PC-3 (cell line): ENCODE measurements at regions not wholly inside any gene's neighbourhood (a gene's known extent, or its start where the extent isn't known, plus 50 kb on each side); places are given as distances from the start of the nearest gene placed in this dataset.

Experiments
- ATAC-seq: fragments of 200-7000 bp; cut with Tn5 transposase; 2 replicates; pipeline ENCODE4 v1.9.1; 2020; ENCODE audit warnings: mild to moderate bottlenecking, moderate library complexity
- BruUV-seq: library from RNA; stranded (reverse); fragments of 400-500 nt; replicated peaks from 2 replicates; lab custom pipeline; 2021; lab: Mats Ljungman, UMichigan
- CTCF ChIA-PET: fragments of 300-600 bp; sonication (Branson Sonifier 250); formaldehyde crosslinking; loops from one replicate; lab custom pipeline; 2022; ENCODE audit warnings: antibody characterized with exemption; lab: Charles Lee
- POLR2A ChIA-PET: fragments of 300-600 bp; sonication (Branson Sonifier 250); formaldehyde crosslinking; loops from one replicate; lab custom pipeline; 2022; ENCODE audit warnings: antibody characterized with exemption; ENCODE audit not compliant: unreplicated experiment; lab: Charles Lee
- DNase-seq: peaks from one replicate; pipeline ENCODE4 v3.0.0-alpha.2; 2015
- H2AFZ ChIP-seq: fragments of 300-600 bp; sonication (generic); 2 replicates; pipeline ENCODE4 v1.6.0; 2016; ENCODE audit warnings: antibody characterized with exemption, low read length
- H3F3A ChIP-seq: fragments of 300-600 bp; sonication (generic); one replicate; pipeline ENCODE4 v1.6.0; 2017; ENCODE audit warnings: antibody characterized with exemption, low read length, control low read depth, mild to moderate bottlenecking; ENCODE audit not compliant: unreplicated experiment
- H3K27ac ChIP-seq: fragments of 300-600 bp; sonication (generic); 2 replicates; pipeline ENCODE4 v1.5.1; 2016; ENCODE audit warnings: mild to moderate bottlenecking, low read length
- H3K27me3 ChIP-seq: fragments of 300-600 bp; sonication (generic); 2 replicates; pipeline ENCODE4 v1.6.1; 2016; ENCODE audit warnings: low read length, mixed read lengths
- H3K36me3 ChIP-seq: fragments of 300-600 bp; sonication (generic); 2 replicates; pipeline ENCODE4 v1.6.1; 2016; ENCODE audit warnings: low read depth, mixed run types, low read length, mixed read lengths
- H3K4me1 ChIP-seq: fragments of 300-600 bp; sonication (generic); 2 replicates; pipeline ENCODE4 v1.5.1; 2016; ENCODE audit warnings: low read length; ENCODE audit not compliant: insufficient read depth
- H3K4me2 ChIP-seq: fragments of 300-600 bp; sonication (generic); 2 replicates; pipeline ENCODE4 v1.6.0; 2016; ENCODE audit warnings: low read length
- H3K4me3 ChIP-seq: fragments of 300-600 bp; sonication (generic); 2 replicates; pipeline ENCODE4 v1.5.1; 2016; ENCODE audit warnings: mild to moderate bottlenecking, low read length, mixed read lengths
- H3K79me2 ChIP-seq: fragments of 300-600 bp; sonication (generic); 2 replicates; pipeline ENCODE4 v1.6.1; 2017; ENCODE audit warnings: low read length, mixed read lengths
- H3K9ac ChIP-seq: fragments of 300-600 bp; sonication (generic); 2 replicates; pipeline ENCODE4 v1.6.0; 2016; ENCODE audit warnings: mild to moderate bottlenecking, low read length
- H3K9me2 ChIP-seq: fragments of 300-600 bp; sonication (generic); replicated peaks from 2 replicates; pipeline ENCODE4 v1.6.1; 2016; ENCODE audit warnings: mixed run types, low read length, mixed read lengths
- H3K9me3 ChIP-seq: fragments of 300-600 bp; sonication (generic); 2 replicates; pipeline ENCODE4 v1.6.1; 2016; ENCODE audit warnings: low read length, mixed read lengths
- H4K20me1 ChIP-seq: fragments of 300-600 bp; sonication (generic); 2 replicates; pipeline ENCODE4 v1.6.1; 2016; ENCODE audit warnings: low read length, mixed read lengths
- EZH2 ChIP-seq: fragments of 300-600 bp; sonication (generic); IDR thresholded peaks from one replicate; pipeline ENCODE4 v1.6.1; 2017; ENCODE audit warnings: antibody characterized with exemption, mild to moderate bottlenecking, low read length; ENCODE audit not compliant: unreplicated experiment
- EZH2phosphoT487 ChIP-seq: fragments of 300-600 bp; sonication (generic); IDR thresholded peaks from 2 replicates; pipeline ENCODE4 v1.6.1; 2018; ENCODE audit warnings: mild to moderate bottlenecking, antibody characterized with exemption, low read length, borderline replicate concordance
- intact Hi-C: fragments of 100-400 bp; cut with micrococcal nuclease; formaldehyde crosslinking; loops from 2 replicates; pipeline ENCODE4 v1.9.0; 2023
- TF ChIP-seq, protein P1 (sequence below): fragments of 300-600 bp; sonication (generic); conservative IDR thresholded peaks from 2 replicates; pipeline ENCODE4 v1.5.1; 2017; ENCODE audit warnings: antibody characterized with exemption, low read depth, mild to moderate bottlenecking, low read length

DNA sequence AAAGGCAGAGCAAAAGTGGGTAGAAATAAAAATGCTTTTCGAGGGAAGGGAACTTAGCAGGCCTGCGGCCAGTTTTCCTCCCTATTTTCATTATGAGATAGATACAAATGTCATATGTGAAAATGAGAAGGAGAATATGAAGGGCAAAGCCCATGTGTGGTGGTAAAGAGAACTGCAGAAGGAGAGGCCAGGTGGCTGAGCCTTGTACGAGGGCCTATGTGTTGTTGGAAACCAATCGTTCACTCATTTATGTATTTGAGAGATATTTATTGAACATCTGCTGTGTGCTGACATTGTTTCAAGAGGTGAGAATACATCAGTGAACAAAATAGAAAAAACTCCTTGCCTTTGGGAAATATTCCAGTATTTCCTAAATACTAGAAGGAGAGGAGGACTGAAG, 147.7 kb downstream of the SH3BGRL2 start:
- Histone ChIP-seq H3K36me3 (no peaks in the 10 kb centered on the region), H3K27me3 (no peaks in the 10 kb centered on the region), H4K20me1 (no peaks in the 10 kb centered on the region), H3K27ac (no peak overlapping the region), H3K9me3 (no peaks in the 10 kb centered on the region), H3F3A (no peaks in the 10 kb centered on the region), H3K4me2 (no peak overlapping the region), H3K79me2 (no peaks in the 10 kb centered on the region), H2AFZ (peak overlapping the region; percentile 81; the same call in 1 of the 2 replicates), H3K4me1 (no peaks in the 10 kb centered on the region), H3K9me2 (no peaks in the 10 kb centered on the region), H3K9ac (no peak overlapping the region), H3K4me3 (no peak overlapping the region)
- no TSS peak for BruUV-seq
- intact Hi-C loops = loop anchor here (1.0 to 2.0 kb wide), 2 partner anchors 36 to 89 kb away; no protein-coding TSS in a partner anchor
- DNase-seq (no peak), ATAC-seq (no peak)
- ChIA-PET CTCF (interaction anchor here (0.6 to 1.0 kb wide), 4 partner anchors 16 to 91 kb away, joined by 3 to 5 read pairs (median 4); no protein-coding TSS in a partner anchor), POLR2A (no interaction called here)
- TF ChIP-seq, protein P1, sequence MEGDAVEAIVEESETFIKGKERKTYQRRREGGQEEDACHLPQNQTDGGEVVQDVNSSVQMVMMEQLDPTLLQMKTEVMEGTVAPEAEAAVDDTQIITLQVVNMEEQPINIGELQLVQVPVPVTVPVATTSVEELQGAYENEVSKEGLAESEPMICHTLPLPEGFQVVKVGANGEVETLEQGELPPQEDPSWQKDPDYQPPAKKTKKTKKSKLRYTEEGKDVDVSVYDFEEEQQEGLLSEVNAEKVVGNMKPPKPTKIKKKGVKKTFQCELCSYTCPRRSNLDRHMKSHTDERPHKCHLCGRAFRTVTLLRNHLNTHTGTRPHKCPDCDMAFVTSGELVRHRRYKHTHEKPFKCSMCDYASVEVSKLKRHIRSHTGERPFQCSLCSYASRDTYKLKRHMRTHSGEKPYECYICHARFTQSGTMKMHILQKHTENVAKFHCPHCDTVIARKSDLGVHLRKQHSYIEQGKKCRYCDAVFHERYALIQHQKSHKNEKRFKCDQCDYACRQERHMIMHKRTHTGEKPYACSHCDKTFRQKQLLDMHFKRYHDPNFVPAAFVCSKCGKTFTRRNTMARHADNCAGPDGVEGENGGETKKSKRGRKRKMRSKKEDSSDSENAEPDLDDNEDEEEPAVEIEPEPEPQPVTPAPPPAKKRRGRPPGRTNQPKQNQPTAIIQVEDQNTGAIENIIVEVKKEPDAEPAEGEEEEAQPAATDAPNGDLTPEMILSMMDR = no peak
- no peak for TF ChIP-seq EZH2phosphoT487
- no peak for TF ChIP-seq EZH2

DNA sequence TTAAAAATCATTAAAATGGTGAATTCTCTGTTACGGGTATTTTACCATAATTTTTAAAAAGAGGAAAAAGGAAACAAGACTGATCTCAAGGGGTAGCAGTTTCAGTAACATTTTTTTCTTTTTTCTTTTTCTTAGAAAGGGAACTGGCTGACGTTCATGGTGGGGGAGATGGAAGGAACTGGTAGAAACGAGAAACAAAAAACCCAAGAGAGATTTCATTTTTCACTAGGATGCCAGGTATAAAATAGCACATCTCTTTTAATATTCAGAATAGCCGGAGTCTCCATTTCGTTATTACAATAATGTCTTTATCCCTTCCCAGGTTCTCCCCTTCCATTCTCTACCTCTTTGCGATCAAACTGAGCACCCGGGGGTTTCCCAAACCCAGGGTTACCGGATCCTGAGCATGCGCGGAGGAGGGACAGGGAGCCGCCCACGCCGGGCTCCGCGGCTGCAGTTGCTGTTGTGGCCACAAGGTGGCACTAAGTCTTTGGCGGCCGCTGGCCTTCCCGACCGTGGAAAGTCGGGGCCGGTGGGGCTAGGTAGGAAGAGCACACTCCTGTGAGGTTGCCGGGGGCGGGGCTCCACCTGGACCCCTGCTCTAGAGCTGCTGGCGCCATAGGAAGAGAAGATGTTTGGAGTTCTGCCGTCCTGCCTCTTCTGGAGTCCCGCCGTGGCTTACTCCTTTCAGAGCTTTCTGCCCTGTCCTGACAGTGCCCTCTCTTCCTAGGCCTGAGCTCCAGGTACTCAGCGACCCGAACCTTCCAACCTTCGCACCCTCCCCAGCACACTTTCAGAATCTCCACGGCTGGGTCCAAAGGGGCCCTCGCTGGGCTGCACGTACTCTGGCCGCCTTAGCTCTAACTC, 146.8 kb downstream of the SH3BGRL2 start:
- Histone ChIP-seq H2AFZ (peak overlapping the region; percentile 81), H3K27ac (no peak overlapping the region), H3K36me3 (no peaks in the 10 kb centered on the region), H3K4me1 (no peaks in the 10 kb centered on the region), H3K79me2 (no peaks in the 10 kb centered on the region), H3K9ac (no peak overlapping the region), H3K4me2 (peak overlapping the region; percentile 79), H3F3A (no peaks in the 10 kb centered on the region), H3K9me3 (no peaks in the 10 kb centered on the region), H3K27me3 (no peaks in the 10 kb centered on the region), H3K4me3 (peak overlapping the region; percentile 56), H4K20me1 (no peaks in the 10 kb centered on the region), H3K9me2 (no peaks in the 10 kb centered on the region)
- no TSS peak for BruUV-seq
- TF ChIP-seq, protein P1 = peak; percentile 87
- no peak for TF ChIP-seq EZH2phosphoT487
- POLR2A ChIA-PET = no interaction called here
- ATAC-seq (peak; percentile 94), DNase-seq (peak; percentile 74)
- CTCF ChIA-PET = interaction anchor here (0.6 to 1.0 kb wide), 4 partner anchors 16 to 92 kb away, joined by 3 to 5 read pairs (median 4); no protein-coding TSS in a partner anchor
- intact Hi-C loops = loop anchor here (1.0 to 2.0 kb wide), 2 partner anchors 37 to 90 kb away; no protein-coding TSS in a partner anchor

DNA sequence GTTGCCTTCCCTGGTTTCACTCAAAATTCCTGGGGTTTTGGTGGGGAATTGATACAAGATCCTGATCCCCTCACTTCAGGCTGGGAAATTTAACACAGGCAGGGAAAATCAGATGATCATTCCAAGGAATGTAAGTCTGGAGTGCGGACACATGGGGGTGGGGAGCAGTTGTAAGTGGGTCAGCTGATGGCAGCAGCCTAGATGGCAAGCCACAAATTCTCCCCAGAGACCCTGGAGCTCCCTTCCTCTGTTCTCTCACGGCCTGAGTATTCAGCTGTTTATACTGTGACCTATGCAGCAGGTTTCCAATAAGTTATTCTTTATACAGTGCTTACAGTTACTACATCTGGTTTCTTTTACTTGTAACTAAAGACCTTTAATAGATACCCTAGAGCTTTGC, 144.9 kb downstream of the SH3BGRL2 start:
- ChIA-PET CTCF (no interaction called here), POLR2A (no interaction called here)
- DNase-seq (no peak), ATAC-seq (no peak)
- H3K4me1 ChIP-seq = no peaks in the 10 kb centered on the region
- no peaks in the 10 kb centered on the region for H3K9me3 ChIP-seq
- no peaks in the 10 kb centered on the region for H3F3A ChIP-seq
- no peak overlapping the region for H3K9ac ChIP-seq
- no peaks in the 10 kb centered on the region for H3K27me3 ChIP-seq
- no peak overlapping the region for H3K4me2 ChIP-seq
- intact Hi-C loops = no loop called here
- BruUV-seq = no TSS peak
- no peaks in the 10 kb centered on the region for H4K20me1 ChIP-seq
- H3K36me3 ChIP-seq = no peaks in the 10 kb centered on the region
- H3K27ac ChIP-seq = no peak overlapping the region
- H3K79me2 ChIP-seq = no peaks in the 10 kb centered on the region
- no peak overlapping the region for H2AFZ ChIP-seq
- TF ChIP-seq EZH2 (no peak), EZH2phosphoT487 (no peak)
- TF ChIP-seq, protein P1 = no peak
- H3K9me2 ChIP-seq = no peaks in the 10 kb centered on the region
- no peak overlapping the region for H3K4me3 ChIP-seq
